Liver (tissue), 8 donors: ENCODE measurements at regions not wholly inside any gene's neighbourhood (a gene's known extent, or its start where the extent isn't known, plus 50 kb on each side); places are given as distances from the start of the nearest gene placed in this dataset.

Source experiments
- DNase-seq: peaks from one replicate; pipeline ENCODE4 v3.0.0-alpha.2; 2017; ENCODE audit warnings: low spot score
- H3K27ac ChIP-seq, 2 donors: one replicate each; pipeline ENCODE4 v1.7.0; 2013; ENCODE audit warnings: inconsistent platforms in 2 of 2, low read length in 2 of 2, control low read depth in 1 of 2, low read depth in 1 of 2, mild to moderate bottlenecking in 1 of 2
- H3K27me3 ChIP-seq, 4 donors: one replicate each; pipeline versions ENCODE4 v1.6.1 to v1.7.0; 2013; ENCODE audit warnings: low read length in 3 of 4, inconsistent platforms in 1 of 4, mild to moderate bottlenecking in 1 of 4, moderate library complexity in 1 of 4; ENCODE audit not compliant: control insufficient read depth in 4 of 4, insufficient read depth in 4 of 4
- H3K36me3 ChIP-seq, 4 donors: one replicate each; pipeline versions ENCODE4 v1.6.1 to v1.7.0; 2013; ENCODE audit warnings: low read length in 3 of 4, mild to moderate bottlenecking in 3 of 4, low read depth in 1 of 4, moderate library complexity in 1 of 4; ENCODE audit not compliant: control insufficient read depth in 4 of 4, insufficient read depth in 3 of 4
- H3K4me1 ChIP-seq, 4 donors: one replicate each; pipeline versions ENCODE4 v1.6.1 to v1.7.0; 2013; ENCODE audit warnings: low read length in 3 of 4, mild to moderate bottlenecking in 3 of 4, moderate library complexity in 1 of 4; ENCODE audit not compliant: control insufficient read depth in 4 of 4, insufficient read depth in 4 of 4
- H3K4me3 ChIP-seq, 3 donors: one replicate each; pipeline versions ENCODE4 v1.6.1 to v1.7.0; 2013; ENCODE audit warnings: low read length in 3 of 3, control low read depth in 1 of 3, low read depth in 1 of 3, mild to moderate bottlenecking in 1 of 3
- H3K9ac ChIP-seq, 2 donors: one replicate each; pipeline ENCODE4 v1.7.0; 2013; ENCODE audit warnings: low read length in 2 of 2, mild to moderate bottlenecking in 2 of 2, moderate library complexity in 2 of 2, control low read depth in 1 of 2, low read depth in 1 of 2
- H3K9me3 ChIP-seq, 4 donors: one replicate each; pipeline versions ENCODE4 v1.6.1 to v1.7.0; 2013; ENCODE audit warnings: low read length in 3 of 4; ENCODE audit not compliant: control insufficient read depth in 4 of 4
- ATF3 ChIP-seq: IDR thresholded peaks from 2 replicates; pipeline ENCODE4 v1.6.1; 2016; ENCODE audit warnings: antibody characterized with exemption
- CTCF ChIP-seq: fragments of 150-350 bp; IDR thresholded peaks from 2 replicates; pipeline ENCODE4 v1.5.1; 2017; ENCODE audit warnings: improper control_type of control experiment, low read depth, low read length; ENCODE audit not compliant: missing input control
- EGR1 ChIP-seq, 2 donors: IDR thresholded peaks; 2 replicates each; pipeline ENCODE4 v1.6.1; 2016 to 2018; ENCODE audit warnings: antibody characterized with exemption in 2 of 2, low read depth in 2 of 2
- FOXA1 ChIP-seq: IDR thresholded peaks from 2 replicates; pipeline ENCODE4 v1.6.1; 2016; ENCODE audit warnings: antibody characterized with exemption
- FOXA2 ChIP-seq: IDR thresholded peaks from 2 replicates; pipeline ENCODE4 v1.6.1; 2016; ENCODE audit warnings: antibody characterized with exemption
- GABPA ChIP-seq, 2 donors: IDR thresholded peaks in 1 of 2; conservative IDR thresholded peaks in 1 of 2; 2 replicates each; pipeline ENCODE4 v1.6.1; 2016; ENCODE audit warnings: antibody characterized with exemption in 2 of 2, mild to moderate bottlenecking in 1 of 2, moderate library complexity in 1 of 2
- HNF4A ChIP-seq, 2 donors: conservative IDR thresholded peaks; 2 replicates each; pipeline ENCODE4 v1.6.1; 2016; ENCODE audit warnings: antibody characterized with exemption in 2 of 2, mild to moderate bottlenecking in 2 of 2
- HNF4G ChIP-seq: IDR thresholded peaks from 2 replicates; pipeline ENCODE4 v1.6.1; 2016; ENCODE audit warnings: antibody characterized with exemption
- JUND ChIP-seq, 2 donors: IDR thresholded peaks; 2 replicates each; pipeline ENCODE4 v1.6.1; 2016; ENCODE audit warnings: antibody characterized with exemption in 2 of 2
- NR2F2 ChIP-seq: IDR thresholded peaks from 2 replicates; pipeline ENCODE4 v1.6.1; 2016; ENCODE audit warnings: antibody characterized with exemption
- RAD21 ChIP-seq, 2 donors: IDR thresholded peaks; 2 replicates each; pipeline ENCODE4 v1.6.1; 2016; ENCODE audit warnings: antibody characterized with exemption in 2 of 2, mild to moderate bottlenecking in 2 of 2
- REST ChIP-seq: IDR thresholded peaks from 2 replicates; pipeline ENCODE4 v1.6.1; 2016; ENCODE audit warnings: antibody characterized with exemption, mild to moderate bottlenecking
- RXRA ChIP-seq, 2 donors: IDR thresholded peaks; 2 replicates each; pipeline ENCODE4 v1.6.1; 2017 to 2018; ENCODE audit warnings: antibody characterized with exemption in 2 of 2, mild to moderate bottlenecking in 1 of 2
- SP1 ChIP-seq: IDR thresholded peaks from 2 replicates; pipeline ENCODE4 v1.6.1; 2018; ENCODE audit warnings: antibody characterized with exemption, mild to moderate bottlenecking
- TAF1 ChIP-seq: conservative IDR thresholded peaks from 2 replicates; pipeline ENCODE4 v1.6.1; 2016; ENCODE audit warnings: antibody characterized with exemption, mild to moderate bottlenecking
- YY1 ChIP-seq: IDR thresholded peaks from 2 replicates; pipeline ENCODE4 v1.6.1; 2016; ENCODE audit warnings: antibody characterized with exemption, mild to moderate bottlenecking
- ZBTB33 ChIP-seq: IDR thresholded peaks from 2 replicates; pipeline ENCODE4 v1.6.1; 2016; ENCODE audit warnings: antibody characterized with exemption
- WGBS: extraction: QIAGEN DNeasy Blood & Tissue Kit; methylation state at CpG from one replicate; pipeline ENCODE4 v1.1.7; 2013; 5-methylcytosine and 5-hydroxymethylcytosine counted together
- TF ChIP-seq, protein P1 (sequence below): IDR thresholded peaks from 2 replicates; pipeline ENCODE4 v1.6.1; 2016; ENCODE audit warnings: antibody characterized with exemption
- donor health status: healthy.
- donor health status: healthy.
- donor health status: healthy.
- donor health status: healthy.
- donor health status: healthy.

- TF ChIP-seq FOXA2 (no peak), HNF4A (conservative IDR thresholded peaks at IDR 0.05) (no peak), YY1 (no peak), NR2F2 (no peak)
Observed at GRCh38 chr2:48180557-48180956, 133.9 kb upstream of the FOXN2 start (continued).

GRCh38 chr2:48183276-48183675 lies 131.2 kb upstream of the FOXN2 start:
- Histone ChIP-seq H3K27ac (no peak overlapping the region), H3K4me1 (no peaks in the 10 kb centered on the region), H3K9ac (no peak overlapping the region), H3K27me3 (no peaks in the 10 kb centered on the region), H3K9me3 (no peaks in the 10 kb centered on the region), H3K4me3 (no peak overlapping the region), H3K36me3 (no peaks in the 10 kb centered on the region)
- no peak for TF ChIP-seq RXRA (IDR thresholded peaks at IDR 0.05)
- no peak for TF ChIP-seq FOXA1
- TF ChIP-seq EGR1 (IDR thresholded peaks at IDR 0.05; ENCODE audit: low read depth in 2 of 2), result no peak
- TF ChIP-seq YY1, result no peak
- no peak for TF ChIP-seq RAD21 (IDR thresholded peaks at IDR 0.05)
- no peak for TF ChIP-seq SP1
- TF ChIP-seq HNF4A (conservative IDR thresholded peaks at IDR 0.05), result no peak
- TF ChIP-seq HNF4G, result no peak
- no peak for TF ChIP-seq TAF1
- TF ChIP-seq FOXA2, result no peak
- TF ChIP-seq REST, result no peak
- TF ChIP-seq ZBTB33, result no peak
- no peak for TF ChIP-seq NR2F2
- TF ChIP-seq, protein P1, sequence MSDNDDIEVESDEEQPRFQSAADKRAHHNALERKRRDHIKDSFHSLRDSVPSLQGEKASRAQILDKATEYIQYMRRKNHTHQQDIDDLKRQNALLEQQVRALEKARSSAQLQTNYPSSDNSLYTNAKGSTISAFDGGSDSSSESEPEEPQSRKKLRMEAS, result no peak
- no peak for TF ChIP-seq ATF3
- TF ChIP-seq CTCF, result no peak
- TF ChIP-seq JUND (IDR thresholded peaks at IDR 0.05), result no peak
- no peak for TF ChIP-seq GABPA (IDR thresholded peaks at IDR 0.05 in 1 of 2, conservative IDR thresholded peaks at IDR 0.05 in 1 of 2)
- 98% methylated on average over 1 of the region's 1 CpG for WGBS
- DNase-seq, result no peak
